IMR-90 (cell line): ENCODE measurements at regions not wholly inside any gene's neighbourhood (a gene's known extent, or its start where the extent isn't known, plus 50 kb on each side); places are given as distances from the start of the nearest gene placed in this dataset.

Experiments
- ATAC-seq: fragments of 200-7000 bp; cut with Tn5 transposase; 2 replicates; pipeline ENCODE4 v1.9.1; 2020; ENCODE audit warnings: low read depth, mild to moderate bottlenecking, moderate library complexity
- BruUV-seq: library from RNA; stranded (reverse); fragments of 400-500 nt; replicated peaks from 2 replicates; lab custom pipeline; 2021; lab: Mats Ljungman, UMichigan
- CTCF ChIA-PET: fragments of 300-600 bp; formaldehyde crosslinking; extraction: SDS; loops from one replicate; lab custom pipeline; 2021; ENCODE audit warnings: antibody characterized with exemption; lab: Yijun Ruan, JAX
- POLR2A ChIA-PET: fragments of 300-600 bp; sonication (Branson Sonifier 250); formaldehyde crosslinking; loops from one replicate; lab custom pipeline; 2022; ENCODE audit warnings: antibody characterized with exemption; ENCODE audit not compliant: unreplicated experiment; lab: Charles Lee
- DNase-seq: peaks from one replicate; pipeline ENCODE4 v3.0.0; 2013
- H2AFZ ChIP-seq: replicated peaks from 2 replicates; pipeline ENCODE3; 2013; ENCODE audit warnings: low read length, mild to moderate bottlenecking; ENCODE audit not compliant: poor library complexity
- H2AK5ac ChIP-seq: 2 replicates; pipeline ENCODE4 v1.6.1; 2013; ENCODE audit warnings: low read depth, low read length, inconsistent platforms
- H2AK9ac ChIP-seq: replicated peaks from 2 replicates; pipeline ENCODE3; 2013; ENCODE audit warnings: mild to moderate bottlenecking, low read depth, low read length, moderate library complexity; ENCODE audit not compliant: poor library complexity
- H2BK120ac ChIP-seq: 2 replicates; pipeline ENCODE4 v1.6.1; 2013; ENCODE audit warnings: low read depth, low read length, inconsistent platforms
- H2BK15ac ChIP-seq: 3 replicates; pipeline ENCODE4 v1.6.1; 2013; ENCODE audit warnings: low read depth, low read length, inconsistent platforms
- H2BK20ac ChIP-seq: 2 replicates; pipeline ENCODE4 v1.6.1; 2013; ENCODE audit warnings: low read depth, mild to moderate bottlenecking, inconsistent platforms, low read length, moderate library complexity
- H2BK5ac ChIP-seq: 2 replicates; pipeline ENCODE4 v1.6.1; 2013; ENCODE audit warnings: mild to moderate bottlenecking, low read depth, low read length, inconsistent platforms; ENCODE audit not compliant: poor library complexity, severe bottlenecking
- H3K14ac ChIP-seq: replicated peaks from 2 replicates; pipeline ENCODE4 v1.6.1; 2013; ENCODE audit warnings: low read depth, low read length, inconsistent platforms
- H3K18ac ChIP-seq: 2 replicates; pipeline ENCODE4 v1.6.1; 2013; ENCODE audit warnings: low read depth, low read length, control low read depth
- H3K23ac ChIP-seq: 2 replicates; pipeline ENCODE4 v1.6.1; 2013; ENCODE audit warnings: low read depth, low read length, inconsistent platforms
- H3K27ac ChIP-seq: 2 replicates; pipeline ENCODE4 v1.5.1; 2013; ENCODE audit warnings: mild to moderate bottlenecking, control low read depth, low read length; ENCODE audit not compliant: insufficient read depth
- H3K27me3 ChIP-seq: 2 replicates; pipeline ENCODE4 v1.6.1; 2013; ENCODE audit warnings: low read length; ENCODE audit not compliant: control insufficient read depth, insufficient read depth
- H3K36me3 ChIP-seq: 2 replicates; pipeline ENCODE4 v1.6.1; 2013; ENCODE audit warnings: low read length, mixed read lengths; ENCODE audit not compliant: control insufficient read depth, insufficient read depth
- H3K4ac ChIP-seq: 2 replicates; pipeline ENCODE4 v1.6.1; 2013; ENCODE audit warnings: low read depth, low read length, inconsistent platforms
- H3K4me1 ChIP-seq: 2 replicates; pipeline ENCODE4 v1.6.1; 2013; ENCODE audit warnings: low read length, mixed read lengths; ENCODE audit not compliant: control insufficient read depth, insufficient read depth
- H3K4me2 ChIP-seq: 2 replicates; pipeline ENCODE4 v1.6.1; 2013; ENCODE audit warnings: low read depth, mild to moderate bottlenecking, control low read depth, low read length, moderate library complexity
- H3K4me3 ChIP-seq: 2 replicates; pipeline ENCODE4 v1.5.1; 2013; ENCODE audit warnings: low read depth, mild to moderate bottlenecking, control low read depth, low read length, moderate library complexity; ENCODE audit not compliant: insufficient read depth
- H3K56ac ChIP-seq: 2 replicates; pipeline ENCODE4 v1.6.1; 2013; ENCODE audit warnings: low read length, inconsistent platforms; ENCODE audit not compliant: insufficient read depth; ENCODE audit errors: extremely low read depth
- H3K79me1 ChIP-seq, 2 experiments: 2 replicates each; pipeline ENCODE4 v1.6.1; 2013; ENCODE audit warnings: low read length in 2 of 2, inconsistent platforms in 1 of 2, low read depth in 1 of 2
- H3K9ac ChIP-seq: 2 replicates; pipeline ENCODE4 v1.6.1; 2013; ENCODE audit warnings: low read depth, low read length, control low read depth
- H3K9me1 ChIP-seq: 2 replicates; pipeline ENCODE4 v1.6.1; 2013; ENCODE audit warnings: low read length, inconsistent platforms; ENCODE audit not compliant: insufficient read depth
- H3K9me3 ChIP-seq: 2 replicates; pipeline ENCODE4 v1.6.1; 2013; ENCODE audit warnings: low read length; ENCODE audit not compliant: control insufficient read depth, insufficient read depth
- H4K20me1 ChIP-seq: 2 replicates; pipeline ENCODE4 v1.6.1; 2013; ENCODE audit warnings: low read length, inconsistent platforms; ENCODE audit not compliant: insufficient read depth
- H4K5ac ChIP-seq: 2 replicates; pipeline ENCODE4 v1.6.1; 2013; ENCODE audit warnings: mild to moderate bottlenecking, low read depth, low read length, control low read depth
- H4K8ac ChIP-seq, 2 experiments: 2 replicates each; pipeline ENCODE4 v1.6.1; 2013; ENCODE audit warnings: low read depth in 2 of 2, low read length in 2 of 2, control low read depth in 1 of 2, inconsistent platforms in 1 of 2
- H4K91ac ChIP-seq: 2 replicates; pipeline ENCODE4 v1.6.1; 2013; ENCODE audit warnings: low read depth, low read length, inconsistent platforms; ENCODE audit not compliant: insufficient read depth
- BHLHE40 ChIP-seq: fragments of 150-350 bp; IDR thresholded peaks from 2 replicates; pipeline ENCODE4 v1.6.1; 2016; ENCODE audit warnings: mild to moderate bottlenecking, low read depth, low read length
- CEBPB ChIP-seq: IDR thresholded peaks from 2 replicates; pipeline ENCODE4 v1.6.1; 2012; ENCODE audit warnings: low read depth, low read length, improper control_type of control experiment
- FOS ChIP-seq: fragments of 150-350 bp; IDR thresholded peaks from 2 replicates; pipeline ENCODE4 v1.6.1; 2016; ENCODE audit warnings: low read depth, low read length
- MAZ ChIP-seq: IDR thresholded peaks from 2 replicates; pipeline ENCODE4 v1.6.1; 2012; ENCODE audit warnings: low read depth, mild to moderate bottlenecking, low read length, improper control_type of control experiment, moderate library complexity, borderline replicate concordance
- MXI1 ChIP-seq: IDR thresholded peaks from 2 replicates; pipeline ENCODE4 v1.6.1; 2012; ENCODE audit warnings: low read depth, mild to moderate bottlenecking, low read length, moderate library complexity, borderline replicate concordance
- NFE2L2 ChIP-seq: fragments of 150-350 bp; IDR thresholded peaks from 2 replicates; pipeline ENCODE4 v1.6.1; 2016; ENCODE audit warnings: low read depth, mild to moderate bottlenecking, low read length
- POLR2A ChIP-seq: IDR thresholded peaks from 2 replicates; pipeline ENCODE4 v1.6.1; 2012; ENCODE audit warnings: mild to moderate bottlenecking, low read depth, low read length
- RAD21 ChIP-seq: IDR thresholded peaks from 2 replicates; pipeline ENCODE4 v1.6.1; 2012; ENCODE audit warnings: low read length, improper control_type of control experiment
- RCOR1 ChIP-seq: IDR thresholded peaks from 2 replicates; pipeline ENCODE4 v1.6.1; 2012; ENCODE audit warnings: mild to moderate bottlenecking, low read length, improper control_type of control experiment; ENCODE audit not compliant: insufficient replicate concordance
- RFX5 ChIP-seq: IDR thresholded peaks from 2 replicates; pipeline ENCODE4 v1.8.0; 2012; ENCODE audit warnings: low read depth, mild to moderate bottlenecking, low read length, moderate library complexity
- SMC3 ChIP-seq: fragments of 150-350 bp; IDR thresholded peaks from 2 replicates; pipeline ENCODE4 v1.6.1; 2016; ENCODE audit warnings: low read depth, mild to moderate bottlenecking, antibody characterized with exemption, low read length, moderate library complexity
- WGBS, 2 experiments: methylation state at CpG; one replicate each; pipeline versions ENCODE4 v1.1.5 to v1.1.7; 2013; ENCODE audit warnings: missing lambda C conversion rate in 2 of 2; ENCODE audit not compliant: insufficient read length in 1 of 2; ENCODE audit errors: extremely low coverage in 2 of 2; 5-methylcytosine and 5-hydroxymethylcytosine counted together
- dilution Hi-C: fragments of 300-500 bp; cut with HindIII; formaldehyde crosslinking; loops from one replicate; pipeline ENCODE4 v1.14.3; 2018; ENCODE audit warnings: low sequenced_read_pairs; ENCODE audit not compliant: unreplicated experiment
- in situ Hi-C: fragments of 300-500 bp; cut with MboI; formaldehyde crosslinking; loops from 3 replicates; pipeline ENCODE4 v1.14.3; 2019; ENCODE audit warnings: low sequenced_read_pairs, inconsistent platforms, mixed read lengths
- intact Hi-C: fragments of 100-400 bp; cut with micrococcal nuclease; formaldehyde crosslinking; loops from 2 replicates; pipeline ENCODE4 v1.10.0; 2022
- TF ChIP-seq, protein P1 (sequence below): conservative IDR thresholded peaks from 2 replicates; pipeline ENCODE4 v1.5.1; 2012; ENCODE audit warnings: mild to moderate bottlenecking, low read depth, low read length, improper control_type of control experiment
- TF ChIP-seq, protein P2 (sequence below): fragments of 150-350 bp; IDR thresholded peaks from 2 replicates; pipeline ENCODE4 v1.6.1; 2017; ENCODE audit warnings: mild to moderate bottlenecking, antibody characterized with exemption, low read length, low read depth
- TF ChIP-seq, protein P3 (sequence below): fragments of 150-350 bp; IDR thresholded peaks from 2 replicates; pipeline ENCODE4 v1.6.1; 2016; ENCODE audit warnings: low read depth, mild to moderate bottlenecking, low read length, moderate library complexity, borderline replicate concordance

DNA sequence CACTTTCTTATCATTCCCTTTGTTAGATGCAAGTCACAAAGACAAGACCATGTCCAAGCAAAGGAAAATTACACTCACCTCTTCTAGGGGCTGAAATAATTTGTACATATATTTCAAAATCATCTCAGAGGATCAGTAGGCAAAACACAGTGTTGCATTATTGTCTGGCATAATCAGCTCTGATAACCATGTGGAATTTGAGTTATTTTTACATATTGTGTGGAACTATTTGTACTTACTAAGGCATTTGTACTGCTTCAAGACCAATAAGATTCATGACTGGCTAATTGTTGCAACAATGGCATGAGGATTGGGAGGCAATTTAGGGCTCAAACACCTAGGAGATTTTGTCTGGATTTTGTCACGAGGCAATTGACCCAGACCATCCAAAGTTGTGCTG is 1716.4 kb downstream of the BRINP3 start:
- intact Hi-C loops (no loop called here), in situ Hi-C loops (no loop called here), dilution Hi-C loops (no loop called here)
- Histone ChIP-seq H2BK5ac (no peak overlapping the region), H2AK5ac (no peak overlapping the region), H4K20me1 (no peaks in the 10 kb centered on the region), H3K56ac (no peak overlapping the region), H4K5ac (no peak overlapping the region), H2AFZ (no peak overlapping the region), H3K4me2 (no peak overlapping the region), H3K23ac (no peak overlapping the region), H4K91ac (no peak overlapping the region), H2AK9ac (no peak overlapping the region), H3K18ac (no peak overlapping the region), H2BK120ac (no peak overlapping the region), H3K4me3 (no peak overlapping the region), H3K9ac (no peak overlapping the region), H3K27ac (no peak overlapping the region), H3K79me1 (no peaks in the 10 kb centered on the region), H3K14ac (no peak overlapping the region), H3K9me3 (no peaks in the 10 kb centered on the region), H2BK15ac (no peak overlapping the region), H3K4me1 (no peaks in the 10 kb centered on the region), H4K8ac (no peak overlapping the region), H3K27me3 (no peaks in the 10 kb centered on the region), H2BK20ac (no peak overlapping the region), H3K36me3 (no peaks in the 10 kb centered on the region), H3K4ac (no peak overlapping the region), H3K9me1 (no peaks in the 10 kb centered on the region)
- CTCF ChIA-PET, result interaction anchor here (1.0 to 1.2 kb wide), 2 partner anchors 17 to 125 kb away, joined by 3 read pairs; no protein-coding TSS in a partner anchor
- no TSS peak for BruUV-seq
- WGBS, 2 experiments, result no CpG with 5 or more reads among the region's 1 CpG
- DNase-seq, result no peak
- no peak for ATAC-seq
- POLR2A ChIA-PET, result no interaction called here
- TF ChIP-seq MAZ, result no peak
- no peak for TF ChIP-seq FOS
- TF ChIP-seq POLR2A, result no peak
- TF ChIP-seq, protein P1, sequence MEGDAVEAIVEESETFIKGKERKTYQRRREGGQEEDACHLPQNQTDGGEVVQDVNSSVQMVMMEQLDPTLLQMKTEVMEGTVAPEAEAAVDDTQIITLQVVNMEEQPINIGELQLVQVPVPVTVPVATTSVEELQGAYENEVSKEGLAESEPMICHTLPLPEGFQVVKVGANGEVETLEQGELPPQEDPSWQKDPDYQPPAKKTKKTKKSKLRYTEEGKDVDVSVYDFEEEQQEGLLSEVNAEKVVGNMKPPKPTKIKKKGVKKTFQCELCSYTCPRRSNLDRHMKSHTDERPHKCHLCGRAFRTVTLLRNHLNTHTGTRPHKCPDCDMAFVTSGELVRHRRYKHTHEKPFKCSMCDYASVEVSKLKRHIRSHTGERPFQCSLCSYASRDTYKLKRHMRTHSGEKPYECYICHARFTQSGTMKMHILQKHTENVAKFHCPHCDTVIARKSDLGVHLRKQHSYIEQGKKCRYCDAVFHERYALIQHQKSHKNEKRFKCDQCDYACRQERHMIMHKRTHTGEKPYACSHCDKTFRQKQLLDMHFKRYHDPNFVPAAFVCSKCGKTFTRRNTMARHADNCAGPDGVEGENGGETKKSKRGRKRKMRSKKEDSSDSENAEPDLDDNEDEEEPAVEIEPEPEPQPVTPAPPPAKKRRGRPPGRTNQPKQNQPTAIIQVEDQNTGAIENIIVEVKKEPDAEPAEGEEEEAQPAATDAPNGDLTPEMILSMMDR, result no peak
- no peak for TF ChIP-seq RFX5
- no peak for TF ChIP-seq MXI1
- TF ChIP-seq, protein P2, sequence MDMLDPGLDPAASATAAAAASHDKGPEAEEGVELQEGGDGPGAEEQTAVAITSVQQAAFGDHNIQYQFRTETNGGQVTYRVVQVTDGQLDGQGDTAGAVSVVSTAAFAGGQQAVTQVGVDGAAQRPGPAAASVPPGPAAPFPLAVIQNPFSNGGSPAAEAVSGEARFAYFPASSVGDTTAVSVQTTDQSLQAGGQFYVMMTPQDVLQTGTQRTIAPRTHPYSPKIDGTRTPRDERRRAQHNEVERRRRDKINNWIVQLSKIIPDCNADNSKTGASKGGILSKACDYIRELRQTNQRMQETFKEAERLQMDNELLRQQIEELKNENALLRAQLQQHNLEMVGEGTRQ, result no peak
- no peak for TF ChIP-seq NFE2L2
- no peak for TF ChIP-seq SMC3
- TF ChIP-seq BHLHE40, result no peak
- no peak for TF ChIP-seq RAD21
- TF ChIP-seq RCOR1, result no peak
- TF ChIP-seq, protein P3, sequence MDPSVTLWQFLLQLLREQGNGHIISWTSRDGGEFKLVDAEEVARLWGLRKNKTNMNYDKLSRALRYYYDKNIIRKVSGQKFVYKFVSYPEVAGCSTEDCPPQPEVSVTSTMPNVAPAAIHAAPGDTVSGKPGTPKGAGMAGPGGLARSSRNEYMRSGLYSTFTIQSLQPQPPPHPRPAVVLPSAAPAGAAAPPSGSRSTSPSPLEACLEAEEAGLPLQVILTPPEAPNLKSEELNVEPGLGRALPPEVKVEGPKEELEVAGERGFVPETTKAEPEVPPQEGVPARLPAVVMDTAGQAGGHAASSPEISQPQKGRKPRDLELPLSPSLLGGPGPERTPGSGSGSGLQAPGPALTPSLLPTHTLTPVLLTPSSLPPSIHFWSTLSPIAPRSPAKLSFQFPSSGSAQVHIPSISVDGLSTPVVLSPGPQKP, result no peak
- TF ChIP-seq CEBPB, result no peak
